GM06990 (cell line): ENCODE measurements at regions not wholly inside any gene's neighbourhood (a gene's known extent, or its start where the extent isn't known, plus 50 kb on each side); places are given as distances from the start of the nearest gene placed in this dataset.

Source experiments
- DNase-seq: peaks from one replicate; pipeline ENCODE4 v3.0.0-alpha.2; 2011; ENCODE audit not compliant: insufficient read length; ENCODE audit errors: extremely low read depth
- H3K27me3 ChIP-seq: replicated peaks from 2 replicates; pipeline ENCODE4 v1.6.0; 2011; ENCODE audit warnings: low read length; ENCODE audit not compliant: control insufficient read depth, insufficient read depth
- H3K36me3 ChIP-seq: 2 replicates; pipeline ENCODE4 v1.5.1; 2011; ENCODE audit warnings: low read length; ENCODE audit not compliant: control insufficient read depth, insufficient read depth
- H3K4me3 ChIP-seq: replicated peaks from 2 replicates; pipeline ENCODE4 v1.5.1; 2011; ENCODE audit warnings: low read depth, mild to moderate bottlenecking, control low read depth, low read length
- TF ChIP-seq, protein P1 (sequence below): IDR thresholded peaks from 2 replicates; pipeline ENCODE4 v1.5.1; 2011; ENCODE audit warnings: low read length, control low read depth, mild to moderate bottlenecking, inconsistent platforms; ENCODE audit not compliant: insufficient read depth, poor library complexity, severe bottlenecking

DNA sequence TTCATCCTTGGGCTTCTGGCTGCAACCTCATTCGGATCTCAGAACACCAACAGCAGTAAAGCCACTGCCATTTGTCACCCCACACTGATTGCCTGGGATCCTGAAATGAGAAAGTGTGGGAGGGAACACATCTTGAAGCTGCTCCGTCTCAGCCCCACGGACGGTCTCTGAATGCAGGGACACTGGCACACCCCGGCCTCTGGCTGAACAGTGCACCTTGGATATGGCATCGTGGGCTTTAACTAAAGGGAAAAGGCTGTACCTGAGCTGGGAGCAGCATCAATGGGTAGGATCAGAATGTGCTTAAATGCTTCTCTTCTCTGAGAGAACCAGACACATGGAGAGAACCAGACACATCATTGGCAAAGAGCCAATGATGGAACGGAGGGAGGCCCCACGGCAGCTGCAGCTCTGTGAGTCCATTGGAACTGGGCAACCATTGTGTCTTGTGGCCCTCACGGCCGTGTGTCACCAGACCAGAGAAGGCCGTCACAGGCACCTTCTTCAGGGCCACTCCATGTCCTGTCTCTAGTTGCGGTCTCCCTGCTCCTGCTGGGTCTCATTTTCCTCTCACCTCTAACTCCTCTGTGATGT, 193.4 kb upstream of the MYT1L start:
- no peaks in the 10 kb centered on the region for H3K36me3 ChIP-seq
- H3K27me3 ChIP-seq: no peaks in the 10 kb centered on the region
- TF ChIP-seq, protein P1, sequence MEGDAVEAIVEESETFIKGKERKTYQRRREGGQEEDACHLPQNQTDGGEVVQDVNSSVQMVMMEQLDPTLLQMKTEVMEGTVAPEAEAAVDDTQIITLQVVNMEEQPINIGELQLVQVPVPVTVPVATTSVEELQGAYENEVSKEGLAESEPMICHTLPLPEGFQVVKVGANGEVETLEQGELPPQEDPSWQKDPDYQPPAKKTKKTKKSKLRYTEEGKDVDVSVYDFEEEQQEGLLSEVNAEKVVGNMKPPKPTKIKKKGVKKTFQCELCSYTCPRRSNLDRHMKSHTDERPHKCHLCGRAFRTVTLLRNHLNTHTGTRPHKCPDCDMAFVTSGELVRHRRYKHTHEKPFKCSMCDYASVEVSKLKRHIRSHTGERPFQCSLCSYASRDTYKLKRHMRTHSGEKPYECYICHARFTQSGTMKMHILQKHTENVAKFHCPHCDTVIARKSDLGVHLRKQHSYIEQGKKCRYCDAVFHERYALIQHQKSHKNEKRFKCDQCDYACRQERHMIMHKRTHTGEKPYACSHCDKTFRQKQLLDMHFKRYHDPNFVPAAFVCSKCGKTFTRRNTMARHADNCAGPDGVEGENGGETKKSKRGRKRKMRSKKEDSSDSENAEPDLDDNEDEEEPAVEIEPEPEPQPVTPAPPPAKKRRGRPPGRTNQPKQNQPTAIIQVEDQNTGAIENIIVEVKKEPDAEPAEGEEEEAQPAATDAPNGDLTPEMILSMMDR: no peak
- DNase-seq: no peak
- no peak overlapping the region for H3K4me3 ChIP-seq

DNA sequence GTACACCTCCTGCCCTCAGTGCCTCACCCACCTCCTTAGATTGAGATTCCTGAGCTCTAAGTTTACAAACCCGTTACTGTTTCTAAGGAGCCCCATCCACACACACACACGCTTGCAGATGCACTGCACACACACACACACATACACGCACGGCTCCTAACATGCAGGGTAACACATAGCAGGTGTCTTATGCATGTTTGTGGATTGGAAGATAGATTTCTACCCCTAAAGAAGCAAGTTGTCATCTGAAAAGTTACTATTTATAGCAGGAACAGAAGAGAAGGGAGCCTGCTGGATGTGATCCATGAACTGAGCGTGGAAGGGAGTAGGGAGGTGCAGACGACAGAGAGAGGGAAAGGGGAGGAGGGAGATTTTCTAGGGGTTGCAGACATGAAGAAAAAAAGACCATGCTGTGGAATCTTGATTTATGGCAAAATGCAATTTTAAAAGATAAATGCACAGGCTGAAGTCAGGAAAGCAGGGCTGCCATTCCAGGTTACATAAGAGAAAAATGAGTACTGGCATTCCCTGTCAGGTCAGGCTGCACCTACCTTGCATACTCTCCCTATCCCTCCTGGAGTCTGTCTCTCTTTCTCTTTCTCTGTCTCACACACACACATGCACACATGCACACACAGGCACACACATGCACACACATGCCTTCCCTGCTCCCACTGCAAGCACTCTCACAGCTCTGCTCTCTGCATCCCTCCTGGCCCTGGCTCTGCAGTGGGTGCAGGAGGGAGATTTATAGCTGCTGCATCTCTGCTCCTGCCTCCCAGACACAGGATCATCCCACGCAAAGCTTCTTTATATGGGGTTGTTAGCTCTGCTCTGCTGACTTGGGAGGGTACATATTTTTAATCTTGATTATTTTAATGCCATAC, 192.6 kb upstream of the MYT1L start:
- TF ChIP-seq, protein P1: no peak
- no peak overlapping the region for H3K4me3 ChIP-seq
- no peaks in the 10 kb centered on the region for H3K27me3 ChIP-seq
- no peaks in the 10 kb centered on the region for H3K36me3 ChIP-seq
- no peak for DNase-seq

DNA sequence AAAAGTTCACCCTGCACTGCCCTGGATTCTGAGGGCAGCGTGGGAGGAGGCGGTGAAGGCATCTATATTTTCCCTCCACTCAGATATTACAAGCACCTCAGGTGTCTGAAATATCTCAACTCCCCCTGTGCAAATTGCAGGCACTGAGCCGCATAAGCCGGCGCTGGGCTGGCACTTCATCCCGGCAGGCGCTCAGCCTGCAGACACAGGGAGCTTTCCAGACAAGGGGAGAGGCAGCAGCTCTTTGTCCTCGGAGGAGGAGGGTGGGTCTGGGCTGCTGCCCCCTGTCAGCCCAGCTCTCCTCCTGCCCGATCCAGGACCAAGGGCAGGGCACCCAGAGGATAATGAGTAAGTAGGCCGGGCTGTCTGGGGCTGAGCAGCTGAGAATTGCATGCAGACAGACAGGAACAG, 189.3 kb upstream of the MYT1L start:
- Histone ChIP-seq H3K4me3 (no peak overlapping the region), H3K27me3 (no peaks in the 10 kb centered on the region), H3K36me3 (no peaks in the 10 kb centered on the region)
- TF ChIP-seq, protein P1: no peak
- no peak for DNase-seq

DNA sequence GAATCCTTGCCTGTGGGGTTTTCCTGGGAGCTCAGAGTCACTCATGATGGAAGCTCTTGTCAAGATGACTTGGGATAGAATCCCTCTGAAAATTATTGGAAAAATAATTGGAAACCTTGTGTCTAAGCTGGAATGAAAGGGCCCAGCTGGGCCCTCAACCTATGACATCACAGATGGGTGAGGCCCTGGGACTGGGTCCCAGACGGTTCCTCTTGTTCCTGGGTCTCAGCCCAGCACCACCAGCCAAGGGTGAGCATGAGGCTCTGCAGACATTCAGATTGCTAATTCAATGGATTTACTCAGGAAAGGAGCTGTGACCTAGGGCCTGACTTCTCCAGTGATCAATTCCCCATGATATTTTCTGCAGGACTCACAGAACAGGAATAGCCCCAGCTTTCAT, 188.3 kb upstream of the MYT1L start:
- H3K27me3 ChIP-seq: no peaks in the 10 kb centered on the region
- no peaks in the 10 kb centered on the region for H3K36me3 ChIP-seq
- TF ChIP-seq, protein P1: no peak

DNA sequence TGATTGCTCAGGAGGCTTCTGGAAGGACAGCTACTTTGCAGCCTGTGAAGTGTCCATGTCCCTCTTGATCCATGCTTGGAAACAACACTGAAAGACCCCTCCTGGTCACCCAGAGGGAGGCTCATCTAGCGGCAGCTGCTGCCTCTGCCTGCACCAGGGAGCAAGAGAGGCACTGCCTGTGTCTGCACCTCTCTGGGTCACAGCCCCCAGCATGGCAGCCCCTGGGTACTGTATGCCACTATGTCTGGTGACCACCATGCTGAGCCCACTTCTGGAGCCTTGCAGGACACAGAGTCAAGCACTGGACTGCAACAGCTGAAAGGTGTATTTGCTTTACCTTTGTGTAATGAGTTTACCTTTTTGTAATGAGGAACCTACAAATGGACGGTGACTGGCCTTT, 186.3 kb upstream of the MYT1L start:
- Histone ChIP-seq H3K4me3 (no peak overlapping the region), H3K36me3 (no peaks in the 10 kb centered on the region), H3K27me3 (no peaks in the 10 kb centered on the region)
- no peak for DNase-seq
- TF ChIP-seq, protein P1: no peak

More for the DNA sequence above, 188.3 kb upstream of the MYT1L start:
- DNase-seq: no peak
- no peak overlapping the region for H3K4me3 ChIP-seq
